ENCODE measurements at regions not wholly inside any gene's neighbourhood (a gene's known extent, or its start where the extent isn't known, plus 50 kb on each side); places are given as distances from the start of the nearest gene placed in this dataset.

- H3K4me3 ChIP-seq = no peak overlapping the region
- H3K9me3 ChIP-seq (replicated peaks) = peaks cover 18% of the 10 kb centered on the region
- H3K27ac ChIP-seq (replicated peaks) = no peak overlapping the region
- no peaks in the 10 kb centered on the region for H3K4me1 ChIP-seq
- DNase-seq = no peak
- no peak for TF ChIP-seq CTCF (IDR thresholded peaks at IDR 0.05; ENCODE audit: borderline replicate concordance)
- H3K36me3 ChIP-seq = no peaks in the 10 kb centered on the region
- H3K27me3 ChIP-seq (ENCODE audit: low read depth) = no peaks in the 10 kb centered on the region
- intact Hi-C loops (cut with micrococcal nuclease) = no loop called here
Measured at GRCh38 chr1:187837787-187838186, 1009.0 kb downstream of the PLA2G4A start.

GRCh38 chr1:187838335-187839293 lies 1009.9 kb downstream of the PLA2G4A start:
- Histone ChIP-seq H3K27ac (replicated peaks) (no peak overlapping the region), H3K9me3 (replicated peaks) (peaks cover 15% of the 10 kb centered on the region), H3K4me3 (no peak overlapping the region), H3K4me1 (no peaks in the 10 kb centered on the region), H3K36me3 (no peaks in the 10 kb centered on the region), H3K27me3 (ENCODE audit: low read depth) (no peaks in the 10 kb centered on the region)
- intact Hi-C loops (cut with micrococcal nuclease) = no loop called here
- DNase-seq = no peak
- no peak for TF ChIP-seq CTCF (IDR thresholded peaks at IDR 0.05; ENCODE audit: borderline replicate concordance)

- intact Hi-C loops (cut with micrococcal nuclease) = no loop called here
- Histone ChIP-seq H3K27me3 (ENCODE audit: low read depth) (no peaks in the 10 kb centered on the region), H3K9me3 (replicated peaks) (peaks cover 3% of the 10 kb centered on the region), H3K27ac (replicated peaks) (no peak overlapping the region), H3K4me3 (no peak overlapping the region), H3K36me3 (no peaks in the 10 kb centered on the region), H3K4me1 (no peaks in the 10 kb centered on the region)
- no peak for TF ChIP-seq CTCF (IDR thresholded peaks at IDR 0.05; ENCODE audit: borderline replicate concordance)
- no peak for DNase-seq
Measured at GRCh38 chr1:187839873-187840272, 1011.1 kb downstream of the PLA2G4A start.

- Histone ChIP-seq H3K4me1 (no peaks in the 10 kb centered on the region), H3K27me3 (ENCODE audit: low read depth) (no peaks in the 10 kb centered on the region), H3K9me3 (replicated peaks) (no peaks in the 10 kb centered on the region), H3K27ac (replicated peaks) (no peak overlapping the region), H3K4me3 (no peak overlapping the region), H3K36me3 (no peaks in the 10 kb centered on the region)
- no peak for DNase-seq
- TF ChIP-seq CTCF (IDR thresholded peaks at IDR 0.05; ENCODE audit: borderline replicate concordance) = no peak
- intact Hi-C loops (cut with micrococcal nuclease) = no loop called here
Measured at GRCh38 chr1:187840557-187840956, 1011.8 kb downstream of the PLA2G4A start.

- no peaks in the 10 kb centered on the region for H3K36me3 ChIP-seq
- H3K27ac ChIP-seq (replicated peaks) = no peak overlapping the region
- no peak overlapping the region for H3K4me3 ChIP-seq
- DNase-seq = no peak
- no peaks in the 10 kb centered on the region for H3K4me1 ChIP-seq
- TF ChIP-seq CTCF (IDR thresholded peaks at IDR 0.05; ENCODE audit: borderline replicate concordance) = no peak
- no peaks in the 10 kb centered on the region for H3K9me3 ChIP-seq (replicated peaks)
- intact Hi-C loops (cut with micrococcal nuclease) = no loop called here
- no peaks in the 10 kb centered on the region for H3K27me3 ChIP-seq (ENCODE audit: low read depth)
Measured at GRCh38 chr1:187842406-187843165, 1013.8 kb downstream of the PLA2G4A start.
